H1 (cell line): ENCODE measurements at regions not wholly inside any gene's neighbourhood (a gene's known extent, or its start where the extent isn't known, plus 50 kb on each side); places are given as distances from the start of the nearest gene placed in this dataset.

ENCODE experiments used
- CTCF ChIA-PET: fragments of 300-600 bp; sonication (Branson Sonifier 250); formaldehyde crosslinking; loops from one replicate; lab custom pipeline; 2021; ENCODE audit not compliant: partially characterized antibody; lab: Charles Lee
- POLR2A ChIA-PET: fragments of 300-600 bp; sonication (Branson Sonifier 250); formaldehyde crosslinking; loops from one replicate; lab custom pipeline; 2021; ENCODE audit warnings: inconsistent platforms; ENCODE audit not compliant: partially characterized antibody; lab: Charles Lee
- DNase-seq, 2 experiments: peaks; one replicate each; pipeline versions ENCODE4 v3.0.0 to v3.0.0-alpha.2; 2010 to 2022; ENCODE audit warnings: low spot score in 2 of 2, low read depth in 1 of 2, mixed read lengths in 1 of 2
- FAIRE-seq: peaks from 2 replicates; lab custom pipeline; 2011; peaks lifted over from hg19 to GRCh38; lab: Jason Lieb, UNC
- H2AFZ ChIP-seq: 2 replicates; pipeline ENCODE4 v1.8.1; 2012; ENCODE audit warnings: low read length, inconsistent platforms
- H2AK5ac ChIP-seq: 2 replicates; pipeline ENCODE4 v1.6.1; 2013; ENCODE audit warnings: low read depth, low read length
- H2BK120ac ChIP-seq: replicated peaks from 2 replicates; pipeline ENCODE3; 2013; ENCODE audit warnings: low read depth, low read length, inconsistent platforms
- H2BK12ac ChIP-seq: 2 replicates; pipeline ENCODE4 v1.6.1; 2013; ENCODE audit warnings: low read depth, low read length
- H2BK15ac ChIP-seq: 2 replicates; pipeline ENCODE4 v1.6.1; 2013; ENCODE audit warnings: low read length
- H2BK20ac ChIP-seq: 2 replicates; pipeline ENCODE4 v1.6.1; 2013; ENCODE audit warnings: low read length
- H2BK5ac ChIP-seq: 2 replicates; pipeline ENCODE4 v1.6.1; 2013; ENCODE audit warnings: low read depth, low read length
- H3K14ac ChIP-seq: 2 replicates; pipeline ENCODE4 v1.6.1; 2013; ENCODE audit warnings: inconsistent platforms; ENCODE audit not compliant: insufficient read length
- H3K18ac ChIP-seq: 2 replicates; pipeline ENCODE4 v1.6.1; 2013; ENCODE audit warnings: low read length; ENCODE audit errors: extremely low read depth
- H3K23ac ChIP-seq: 2 replicates; pipeline ENCODE4 v1.6.1; 2013; ENCODE audit warnings: inconsistent platforms; ENCODE audit not compliant: insufficient read length
- H3K23me2 ChIP-seq: 2 replicates; pipeline ENCODE4 v1.6.1; 2013; ENCODE audit warnings: low read depth, low read length
- H3K27ac ChIP-seq: 2 replicates; pipeline ENCODE4 v1.6.1; 2011; ENCODE audit warnings: low read depth, low read length, inconsistent platforms
- H3K27me3 ChIP-seq, 4 experiments: replicated peaks in 1 of 4; 1 replicate in 1 of 4; 2 replicates in 3 of 4; pipeline versions ENCODE4 v1.6.1 to v1.8.1; 2011 to 2013; ENCODE audit warnings: low read length in 3 of 4, mild to moderate bottlenecking in 3 of 4, inconsistent platforms in 2 of 4, mixed read lengths in 2 of 4, moderate library complexity in 1 of 4; ENCODE audit not compliant: control insufficient read depth in 3 of 4, insufficient read depth in 3 of 4; ENCODE audit errors: extremely low read depth in 1 of 4
- H3K36me3 ChIP-seq, 4 experiments: 2 replicates each; pipeline versions ENCODE4 v1.6.1 to v1.8.1; 2011 to 2013; ENCODE audit warnings: mild to moderate bottlenecking in 4 of 4, low read length in 3 of 4, moderate library complexity in 2 of 4, control low read depth in 1 of 4, inconsistent platforms in 1 of 4; ENCODE audit not compliant: insufficient read depth in 4 of 4, control insufficient read depth in 2 of 4
- H3K4ac ChIP-seq: replicated peaks from 2 replicates; pipeline ENCODE3; 2013; ENCODE audit warnings: low read length, low read depth, mixed read lengths, inconsistent platforms; ENCODE audit not compliant: insufficient read length
- H3K4me1 ChIP-seq, 4 experiments: replicated peaks in 1 of 4; 1 replicate in 1 of 4; 2 replicates in 3 of 4; pipeline versions ENCODE4 v1.6.1 to v1.8.1; 2011 to 2013; ENCODE audit warnings: low read length in 3 of 4, inconsistent platforms in 2 of 4, mixed read lengths in 1 of 4; ENCODE audit not compliant: insufficient read depth in 4 of 4, control insufficient read depth in 3 of 4
- H3K4me2 ChIP-seq, 2 experiments: 2 replicates each; pipeline versions ENCODE4 v1.6.1 to v1.8.1; 2011 to 2013; ENCODE audit warnings: low read depth in 2 of 2, low read length in 2 of 2, control low read depth in 1 of 2, inconsistent platforms in 1 of 2, mild to moderate bottlenecking in 1 of 2; ENCODE audit not compliant: insufficient read depth in 1 of 2
- H3K4me3 ChIP-seq, 4 experiments: fragments of 200-600, 300-600 bp in 1 of 4; sonication (generic), shearing (Covaris generic), sonication (Bioruptor Twin) in 1 of 4; 2 replicates each; pipeline versions ENCODE4 v1.5.1 to v1.8.1; 2011 to 2016; ENCODE audit warnings: low read length in 4 of 4, low read depth in 3 of 4, control low read depth in 2 of 4, inconsistent platforms in 2 of 4, mild to moderate bottlenecking in 2 of 4, mixed read lengths in 1 of 4, moderate library complexity in 1 of 4; ENCODE audit not compliant: insufficient read depth in 2 of 4; ENCODE audit errors: extremely low read depth in 1 of 4
- H3K56ac ChIP-seq: replicated peaks from 2 replicates; pipeline ENCODE3; 2013; ENCODE audit warnings: low read depth, mild to moderate bottlenecking, mixed read lengths, low read length, inconsistent platforms; ENCODE audit not compliant: insufficient read length
- H3K79me1 ChIP-seq: 2 replicates; pipeline ENCODE4 v1.6.1; 2013; ENCODE audit warnings: low read depth, low read length, control low read depth
- H3K79me2 ChIP-seq, 2 experiments: 2 replicates each; pipeline versions ENCODE4 v1.6.1 to v1.8.1; 2012 to 2013; ENCODE audit warnings: low read length in 2 of 2, mild to moderate bottlenecking in 2 of 2, inconsistent platforms in 1 of 2; ENCODE audit not compliant: insufficient read depth in 2 of 2, control insufficient read depth in 1 of 2
- H3K9ac ChIP-seq, 4 experiments: replicated peaks in 1 of 4; 1 replicate in 1 of 4; 2 replicates in 3 of 4; pipeline versions ENCODE4 v1.6.1 to v1.8.1; 2011 to 2013; ENCODE audit warnings: low read depth in 3 of 4, low read length in 3 of 4, control low read depth in 2 of 4, mild to moderate bottlenecking in 2 of 4, moderate library complexity in 2 of 4, inconsistent platforms in 1 of 4; ENCODE audit errors: extremely low read depth in 1 of 4
- H3K9me3 ChIP-seq, 2 experiments: 2 replicates each; pipeline versions ENCODE4 v1.6.1 to v1.8.1; 2012 to 2013; ENCODE audit warnings: mild to moderate bottlenecking in 2 of 2, moderate library complexity in 2 of 2, control low read depth in 1 of 2, inconsistent platforms in 1 of 2, low read depth in 1 of 2, low read length in 1 of 2, mixed read lengths in 1 of 2; ENCODE audit not compliant: insufficient read depth in 2 of 2
- H4K20me1 ChIP-seq, 2 experiments: replicated peaks in 1 of 2; 2 replicates each; pipeline versions ENCODE3 to v1.8.1; 2011 to 2013; ENCODE audit warnings: inconsistent platforms in 2 of 2, low read length in 2 of 2, mild to moderate bottlenecking in 1 of 2; ENCODE audit not compliant: insufficient read depth in 2 of 2, control insufficient read depth in 1 of 2
- H4K5ac ChIP-seq: 2 replicates; pipeline ENCODE4 v1.6.1; 2013; ENCODE audit warnings: low read length, low read depth, mixed read lengths, inconsistent platforms; ENCODE audit not compliant: insufficient read length
- H4K8ac ChIP-seq: 2 replicates; pipeline ENCODE4 v1.8.0; 2013; ENCODE audit warnings: mild to moderate bottlenecking, moderate library complexity, low read length, inconsistent platforms; ENCODE audit not compliant: insufficient read depth; ENCODE audit errors: extremely low read depth
- H4K91ac ChIP-seq: replicated peaks from 2 replicates; pipeline ENCODE3; 2013; ENCODE audit warnings: low read length, mixed read lengths, inconsistent platforms; ENCODE audit not compliant: insufficient read length
- BCL11A ChIP-seq, 2 experiments: IDR thresholded peaks; one replicate each; pipeline ENCODE4 v1.6.1; 2011; ENCODE audit warnings: low read depth in 2 of 2, low read length in 2 of 2, mild to moderate bottlenecking in 2 of 2
- CBX8 ChIP-seq: fragments of 300-800, 300-1000 bp; sonication (generic); IDR thresholded peaks from 2 replicates; pipeline ENCODE4 v1.7.1; 2016; ENCODE audit warnings: low read depth, low read length, borderline replicate concordance
- CTBP2 ChIP-seq: IDR thresholded peaks from 2 replicates; pipeline ENCODE4 v1.7.0; 2011; ENCODE audit warnings: borderline replicate concordance, mild to moderate bottlenecking, moderate library complexity, mixed read lengths, low read length; ENCODE audit not compliant: insufficient read depth, insufficient read length
- EGR1 ChIP-seq: IDR thresholded peaks from 2 replicates; pipeline ENCODE4 v1.6.1; 2011; ENCODE audit warnings: low read depth, low read length, borderline replicate concordance
- HDAC6 ChIP-seq: IDR thresholded peaks from one replicate; pipeline ENCODE4 v1.7.1; 2012; ENCODE audit warnings: low read depth, mild to moderate bottlenecking, inconsistent platforms, low read length, moderate library complexity
- MAFK ChIP-seq: IDR thresholded peaks from 2 replicates; pipeline ENCODE4 v1.6.1; 2012; ENCODE audit warnings: low read depth, mild to moderate bottlenecking, improper control_type of control experiment, low read length
- POLR2A ChIP-seq, 2 experiments: IDR thresholded peaks; 1 replicate in 1 of 2; 2 replicates in 1 of 2; pipeline ENCODE4 v1.6.1; 2011; ENCODE audit warnings: low read depth in 2 of 2, low read length in 2 of 2, mild to moderate bottlenecking in 2 of 2; ENCODE audit errors: control extremely low read depth in 1 of 2
- POLR2AphosphoS5 ChIP-seq: IDR thresholded peaks from 2 replicates; pipeline ENCODE4 v1.6.1; 2011; ENCODE audit warnings: low read depth, low read length
- RAD21 ChIP-seq, 2 experiments: IDR thresholded peaks in 1 of 2; conservative IDR thresholded peaks in 1 of 2; 2 replicates each; pipeline ENCODE4 v1.6.1; 2011; ENCODE audit warnings: low read depth in 2 of 2, low read length in 2 of 2, improper control_type of control experiment in 1 of 2, inconsistent platforms in 1 of 2, mild to moderate bottlenecking in 1 of 2, moderate library complexity in 1 of 2
- RXRA ChIP-seq: IDR thresholded peaks from 2 replicates; pipeline ENCODE4 v1.6.1; 2011; ENCODE audit warnings: low read depth, mild to moderate bottlenecking, low read length, moderate library complexity; ENCODE audit not compliant: insufficient read depth
- SAP30 ChIP-seq: fragments of 300-600 bp; sonication (generic); IDR thresholded peaks from 2 replicates; pipeline ENCODE4 v1.7.1; 2012; ENCODE audit warnings: low read length, moderate library complexity, mild to moderate bottlenecking, inconsistent platforms; ENCODE audit not compliant: insufficient read depth, insufficient replicate concordance
- SP4 ChIP-seq: IDR thresholded peaks from 2 replicates; pipeline ENCODE4 v1.6.1; 2012; ENCODE audit warnings: low read length, inconsistent platforms
- SRF ChIP-seq: IDR thresholded peaks from 2 replicates; pipeline ENCODE4 v1.6.1; 2011; ENCODE audit warnings: mild to moderate bottlenecking, low read depth, low read length, moderate library complexity
- TF ChIP-seq, protein P1 (sequence below), 3 experiments: IDR thresholded peaks; 1 replicate in 2 of 3; 2 replicates in 1 of 3; pipeline versions ENCODE4 v1.5.1 to v1.6.1; 2011; ENCODE audit warnings: low read length in 3 of 3, mild to moderate bottlenecking in 3 of 3, inconsistent platforms in 2 of 3, low read depth in 1 of 3, moderate library complexity in 1 of 3; ENCODE audit not compliant: insufficient read depth in 1 of 3; ENCODE audit errors: control extremely low read depth in 1 of 3

DNA sequence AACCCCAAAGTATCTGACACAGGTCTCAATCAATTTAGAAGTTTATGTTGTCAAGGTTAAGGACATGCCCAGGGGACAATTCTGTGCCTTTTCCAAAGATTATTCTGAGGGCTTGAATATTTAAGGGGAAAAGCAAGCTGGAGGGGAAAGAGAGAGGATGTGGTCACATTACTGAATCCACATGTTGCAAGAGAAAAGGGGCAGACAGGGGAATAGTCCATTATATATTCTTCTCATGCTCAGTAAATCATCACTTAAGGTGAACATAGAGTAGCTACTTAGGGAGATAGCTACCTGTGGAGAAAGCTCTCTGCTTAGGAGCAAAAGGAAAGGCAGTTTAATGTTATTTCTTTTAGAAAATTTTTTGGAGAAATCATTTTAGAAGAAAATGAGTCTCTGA, 751.6 kb downstream of the SI start:
- Histone ChIP-seq H3K23ac (no peak overlapping the region), H4K20me1 (no peaks in the 10 kb centered on the region), H3K79me2 (no peaks in the 10 kb centered on the region), H2BK15ac (no peak overlapping the region), H3K56ac (no peak overlapping the region), H3K27ac (no peak overlapping the region), H3K36me3 (no peaks in the 10 kb centered on the region), H3K9ac (no peak overlapping the region), H2AK5ac (no peak overlapping the region), H3K23me2 (no peaks in the 10 kb centered on the region), H3K4me1 (peaks cover 0 to 2% (median 0%) of the 10 kb centered on the region in 4 experiments; a peak in 2 of 7 replicates), H3K9me3 (no peaks in the 10 kb centered on the region), H2BK20ac (no peak overlapping the region), H4K8ac (no peak overlapping the region), H3K14ac (no peak overlapping the region), H4K91ac (no peak overlapping the region), H3K79me1 (no peaks in the 10 kb centered on the region), H3K4ac (no peak overlapping the region), H2AFZ (no peak overlapping the region), H2BK5ac (no peak overlapping the region), H2BK120ac (no peak overlapping the region), H3K18ac (no peak overlapping the region), H3K4me2 (no peak overlapping the region), H2BK12ac (no peak overlapping the region), H3K27me3 (no peaks in the 10 kb centered on the region), H3K4me3 (no peak overlapping the region), H4K5ac (no peak overlapping the region)
- DNase-seq (no peak), FAIRE-seq (no peak)
- CTCF ChIA-PET = no interaction called here
- POLR2A ChIA-PET = no interaction called here
- TF ChIP-seq CTBP2 (no peak), RAD21 (IDR thresholded peaks at IDR 0.05 in 1 of 2, conservative IDR thresholded peaks at IDR 0.05 in 1 of 2; ENCODE audit: low read depth in 2 of 2, low read length in 2 of 2) (no peak), POLR2A (IDR thresholded peaks at IDR 0.05; ENCODE audit: control extremely low read depth in 1 of 2, low read depth in 2 of 2, low read length in 2 of 2) (no peak), HDAC6 (no peak), MAFK (no peak), POLR2AphosphoS5 (no peak), EGR1 (no peak), BCL11A (IDR thresholded peaks at IDR 0.05; ENCODE audit: low read depth in 2 of 2, low read length in 2 of 2) (no peak), CBX8 (no peak), RXRA (no peak), SAP30 (no peak), SRF (no peak), SP4 (no peak)
- TF ChIP-seq, protein P1, sequence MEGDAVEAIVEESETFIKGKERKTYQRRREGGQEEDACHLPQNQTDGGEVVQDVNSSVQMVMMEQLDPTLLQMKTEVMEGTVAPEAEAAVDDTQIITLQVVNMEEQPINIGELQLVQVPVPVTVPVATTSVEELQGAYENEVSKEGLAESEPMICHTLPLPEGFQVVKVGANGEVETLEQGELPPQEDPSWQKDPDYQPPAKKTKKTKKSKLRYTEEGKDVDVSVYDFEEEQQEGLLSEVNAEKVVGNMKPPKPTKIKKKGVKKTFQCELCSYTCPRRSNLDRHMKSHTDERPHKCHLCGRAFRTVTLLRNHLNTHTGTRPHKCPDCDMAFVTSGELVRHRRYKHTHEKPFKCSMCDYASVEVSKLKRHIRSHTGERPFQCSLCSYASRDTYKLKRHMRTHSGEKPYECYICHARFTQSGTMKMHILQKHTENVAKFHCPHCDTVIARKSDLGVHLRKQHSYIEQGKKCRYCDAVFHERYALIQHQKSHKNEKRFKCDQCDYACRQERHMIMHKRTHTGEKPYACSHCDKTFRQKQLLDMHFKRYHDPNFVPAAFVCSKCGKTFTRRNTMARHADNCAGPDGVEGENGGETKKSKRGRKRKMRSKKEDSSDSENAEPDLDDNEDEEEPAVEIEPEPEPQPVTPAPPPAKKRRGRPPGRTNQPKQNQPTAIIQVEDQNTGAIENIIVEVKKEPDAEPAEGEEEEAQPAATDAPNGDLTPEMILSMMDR (IDR thresholded peaks at IDR 0.05; ENCODE audit: control extremely low read depth in 1 of 3, insufficient read depth in 1 of 3, low read depth in 1 of 3, low read length in 3 of 3) = no peak
